ENCODE measurements at regions not wholly inside any gene's neighbourhood (a gene's known extent, or its start where the extent isn't known, plus 50 kb on each side); places are given as distances from the start of the nearest gene placed in this dataset.
"Not testable (repeated sequence)": the region's sequence is repeated elsewhere in the genome, so short reads cannot be mapped to it uniquely, and the experiment has no call there.

GRCh38 chr4:14404730-14405129, 597.6 kb upstream of the CPEB2 start:
- DNase-seq, result no peak
- CTCF ChIA-PET, result no interaction called here
- Mint-ChIP-seq H3K27ac (no peak overlapping the region), H3K9me3 (peaks cover 0 to 11% (median 3%) of the 10 kb centered on the region in 5 donors), H3K27me3 (peaks cover 0 to 3% of the 10 kb centered on the region in 2 donors), H3K36me3 (no peaks in the 10 kb centered on the region), H3K4me3 (no peak overlapping the region), H3K4me1 (no peaks in the 10 kb centered on the region)
- no peaks in the 10 kb centered on the region for H3K9me3 ChIP-seq (ENCODE audit: low read length)
- no peak overlapping the region for H3K27ac ChIP-seq (ENCODE audit: low read depth, low read length)
- H3K36me3 ChIP-seq (ENCODE audit: insufficient read depth, low read length), result no peaks in the 10 kb centered on the region
- no peak overlapping the region for H3K4me3 ChIP-seq (ENCODE audit: low read length)
- no peaks in the 10 kb centered on the region for H3K4me1 ChIP-seq (ENCODE audit: insufficient read depth, low read length)
- POLR2A ChIA-PET, result no interaction called here
- H3K27me3 ChIP-seq (ENCODE audit: insufficient read depth, low read length, poor library complexity, severe bottlenecking), result no peaks in the 10 kb centered on the region

GRCh38 chr4:14410516-14410915, 591.8 kb upstream of the CPEB2 start:
- H3K36me3 Mint-ChIP-seq, result no peaks in the 10 kb centered on the region
- H3K9me3 ChIP-seq (ENCODE audit: low read length), result no peaks in the 10 kb centered on the region
- ChIA-PET CTCF (no interaction called here), POLR2A (no interaction called here)
- H3K27ac Mint-ChIP-seq, result no peak overlapping the region
- no peaks in the 10 kb centered on the region for H3K27me3 Mint-ChIP-seq
- no peaks in the 10 kb centered on the region for H3K36me3 ChIP-seq (ENCODE audit: insufficient read depth, low read length)
- no peaks in the 10 kb centered on the region for H3K27me3 ChIP-seq (ENCODE audit: insufficient read depth, low read length, poor library complexity, severe bottlenecking)
- H3K4me3 Mint-ChIP-seq, result no peak overlapping the region
- H3K9me3 Mint-ChIP-seq, result no peaks in the 10 kb centered on the region
- DNase-seq, result no peak
- no peaks in the 10 kb centered on the region for H3K4me1 ChIP-seq (ENCODE audit: insufficient read depth, low read length)
- H3K4me1 Mint-ChIP-seq, result no peaks in the 10 kb centered on the region
- H3K4me3 ChIP-seq (ENCODE audit: low read length), result no peak overlapping the region
- no peak overlapping the region for H3K27ac ChIP-seq (ENCODE audit: low read depth, low read length)

GRCh38 chr4:14415146-14415545, 587.1 kb upstream of the CPEB2 start:
- POLR2A ChIA-PET, result no interaction called here
- CTCF ChIA-PET, result no interaction called here
- Mint-ChIP-seq H3K4me1 (no peaks in the 10 kb centered on the region), H3K9me3 (peaks cover 0 to 6% (median 0%) of the 10 kb centered on the region in 5 donors), H3K27me3 (no peaks in the 10 kb centered on the region), H3K4me3 (no peak overlapping the region), H3K36me3 (peaks cover 0 to 2% (median 0%) of the 10 kb centered on the region in 3 donors), H3K27ac (no peak overlapping the region)
- Histone ChIP-seq H3K27me3 (ENCODE audit: insufficient read depth, low read length, poor library complexity, severe bottlenecking) (no peaks in the 10 kb centered on the region), H3K4me3 (ENCODE audit: low read length) (no peak overlapping the region), H3K4me1 (ENCODE audit: insufficient read depth, low read length) (no peaks in the 10 kb centered on the region), H3K27ac (ENCODE audit: low read depth, low read length) (no peak overlapping the region), H3K9me3 (ENCODE audit: low read length) (no peaks in the 10 kb centered on the region), H3K36me3 (ENCODE audit: insufficient read depth, low read length) (no peaks in the 10 kb centered on the region)
- DNase-seq, result no peak

- H3K27ac ChIP-seq (ENCODE audit: low read depth, low read length), result no peak overlapping the region
- H3K4me3 ChIP-seq (ENCODE audit: low read length), result no peak overlapping the region
- H3K4me1 ChIP-seq (ENCODE audit: insufficient read depth, low read length), result no peaks in the 10 kb centered on the region
- H3K36me3 ChIP-seq (ENCODE audit: insufficient read depth, low read length), result no peaks in the 10 kb centered on the region
- H3K27me3 Mint-ChIP-seq, result no peaks in the 10 kb centered on the region
- no peak overlapping the region for H3K4me3 Mint-ChIP-seq
- no peak overlapping the region for H3K27ac Mint-ChIP-seq
- ChIA-PET CTCF (no interaction called here), POLR2A (no interaction called here)
- peaks cover 0 to 14% (median 0%) of the 10 kb centered on the region in 5 donors for H3K9me3 Mint-ChIP-seq
- no peaks in the 10 kb centered on the region for H3K27me3 ChIP-seq (ENCODE audit: insufficient read depth, low read length, poor library complexity, severe bottlenecking)
- H3K4me1 Mint-ChIP-seq, result no peaks in the 10 kb centered on the region
- H3K36me3 Mint-ChIP-seq, result peaks cover 0 to 2% (median 0%) of the 10 kb centered on the region in 3 donors
- no peak for DNase-seq
- no peaks in the 10 kb centered on the region for H3K9me3 ChIP-seq (ENCODE audit: low read length)
Measured at GRCh38 chr4:14419516-14419915, 582.8 kb upstream of the CPEB2 start.

GRCh38 chr4:14426297-14426696, 576.0 kb upstream of the CPEB2 start:
- H3K27me3 ChIP-seq (ENCODE audit: insufficient read depth, low read length, poor library complexity, severe bottlenecking); POLR2A ChIA-PET; H3K27ac Mint-ChIP-seq; H3K9me3 ChIP-seq (ENCODE audit: low read length); H3K36me3 ChIP-seq (ENCODE audit: insufficient read depth, low read length); H3K4me3 ChIP-seq (ENCODE audit: low read length); DNase-seq; H3K4me3 Mint-ChIP-seq; CTCF ChIA-PET; H3K4me1 ChIP-seq (ENCODE audit: insufficient read depth, low read length); H3K36me3 Mint-ChIP-seq; H3K4me1 Mint-ChIP-seq; H3K27me3 Mint-ChIP-seq; H3K27ac ChIP-seq (ENCODE audit: low read depth, low read length): not testable (repeated sequence)
- peaks cover 0 to 21% (median 11%) of the 10 kb centered on the region in 5 donors for H3K9me3 Mint-ChIP-seq

- POLR2A ChIA-PET, result no interaction called here
- H3K4me3 Mint-ChIP-seq, result no peak overlapping the region
- Histone ChIP-seq H3K4me3 (ENCODE audit: low read length) (no peak overlapping the region), H3K9me3 (ENCODE audit: low read length) (no peaks in the 10 kb centered on the region), H3K27me3 (ENCODE audit: insufficient read depth, low read length, poor library complexity, severe bottlenecking) (no peaks in the 10 kb centered on the region), H3K36me3 (ENCODE audit: insufficient read depth, low read length) (no peaks in the 10 kb centered on the region), H3K27ac (ENCODE audit: low read depth, low read length) (no peak overlapping the region), H3K4me1 (ENCODE audit: insufficient read depth, low read length) (no peaks in the 10 kb centered on the region)
- DNase-seq, result no peak
- H3K9me3 Mint-ChIP-seq, result peaks cover 4 to 17% (median 11%) of the 10 kb centered on the region in 5 donors
- H3K36me3 Mint-ChIP-seq, result no peaks in the 10 kb centered on the region
- CTCF ChIA-PET, result no interaction called here
- no peak overlapping the region for H3K27ac Mint-ChIP-seq
- H3K4me1 Mint-ChIP-seq, result no peaks in the 10 kb centered on the region
- H3K27me3 Mint-ChIP-seq, result no peaks in the 10 kb centered on the region
Measured at GRCh38 chr4:14428125-14428524, 574.2 kb upstream of the CPEB2 start.

GRCh38 chr4:14431155-14432134, 570.8 kb upstream of the CPEB2 start:
- no peaks in the 10 kb centered on the region for H3K27me3 Mint-ChIP-seq
- no peak overlapping the region for H3K4me3 Mint-ChIP-seq
- H3K4me1 Mint-ChIP-seq, result no peaks in the 10 kb centered on the region
- H3K36me3 ChIP-seq (ENCODE audit: insufficient read depth, low read length), result no peaks in the 10 kb centered on the region
- ChIA-PET POLR2A (no interaction called here), CTCF (no interaction called here)
- no peaks in the 10 kb centered on the region for H3K27me3 ChIP-seq (ENCODE audit: insufficient read depth, low read length, poor library complexity, severe bottlenecking)
- peaks cover 2 to 13% (median 5%) of the 10 kb centered on the region in 5 donors for H3K9me3 Mint-ChIP-seq
- no peaks in the 10 kb centered on the region for H3K9me3 ChIP-seq (ENCODE audit: low read length)
- no peak overlapping the region for H3K4me3 ChIP-seq (ENCODE audit: low read length)
- no peak for DNase-seq
- H3K27ac ChIP-seq (ENCODE audit: low read depth, low read length), result no peak overlapping the region
- no peak overlapping the region for H3K27ac Mint-ChIP-seq
- H3K36me3 Mint-ChIP-seq, result no peaks in the 10 kb centered on the region
- H3K4me1 ChIP-seq (ENCODE audit: insufficient read depth, low read length), result no peaks in the 10 kb centered on the region

GRCh38 chr4:14434483-14434882, 567.8 kb upstream of the CPEB2 start:
- Histone ChIP-seq H3K4me1 (ENCODE audit: insufficient read depth, low read length) (no peaks in the 10 kb centered on the region), H3K27me3 (ENCODE audit: insufficient read depth, low read length, poor library complexity, severe bottlenecking) (no peaks in the 10 kb centered on the region), H3K4me3 (ENCODE audit: low read length) (no peak overlapping the region), H3K27ac (ENCODE audit: low read depth, low read length) (no peak overlapping the region), H3K9me3 (ENCODE audit: low read length) (no peaks in the 10 kb centered on the region), H3K36me3 (ENCODE audit: insufficient read depth, low read length) (no peaks in the 10 kb centered on the region)
- DNase-seq, result no peak
- H3K36me3 Mint-ChIP-seq, result no peaks in the 10 kb centered on the region
- no peaks in the 10 kb centered on the region for H3K4me1 Mint-ChIP-seq
- no peak overlapping the region for H3K4me3 Mint-ChIP-seq
- ChIA-PET POLR2A (no interaction called here), CTCF (no interaction called here)
- no peaks in the 10 kb centered on the region for H3K27me3 Mint-ChIP-seq
- H3K9me3 Mint-ChIP-seq, result peaks cover 0 to 5% (median 2%) of the 10 kb centered on the region in 5 donors
- no peak overlapping the region for H3K27ac Mint-ChIP-seq

All from CD8-positive, alpha-beta memory T cell (primary cell).